Neural progenitor cell (in vitro differentiated cells): ENCODE measurements at regions not wholly inside any gene's neighbourhood (a gene's known extent, or its start where the extent isn't known, plus 50 kb on each side); places are given as distances from the start of the nearest gene placed in this dataset.

Experiments
- DNase-seq: peaks from one replicate; pipeline ENCODE4 v3.0.0-alpha.2; 2016; ENCODE audit warnings: low spot score
- H2AFZ ChIP-seq: fragments of 200-600 bp; sonication (generic); replicated peaks from 2 replicates; pipeline ENCODE4 v1.6.1; 2016; ENCODE audit warnings: antibody characterized with exemption
- H3F3A ChIP-seq: fragments of 200-600 bp; sonication (generic); 2 replicates; pipeline ENCODE4 v1.6.1; 2016; ENCODE audit warnings: antibody characterized with exemption, low read depth
- H3K27ac ChIP-seq: fragments of 200-600 bp; sonication (generic); 2 replicates; pipeline ENCODE4 v1.5.1; 2016; ENCODE audit warnings: mild to moderate bottlenecking
- H3K27me3 ChIP-seq: fragments of 200-600 bp; sonication (generic); 2 replicates; pipeline ENCODE4 v1.6.1; 2016; ENCODE audit warnings: mild to moderate bottlenecking, moderate library complexity
- H3K36me3 ChIP-seq: fragments of 200-600 bp; sonication (generic); 2 replicates; pipeline ENCODE4 v1.5.1; 2016
- H3K4me1 ChIP-seq: fragments of 200-600 bp; sonication (generic); 2 replicates; pipeline ENCODE4 v1.6.1; 2016; ENCODE audit warnings: mixed run types
- H3K4me2 ChIP-seq: fragments of 200-600 bp; sonication (generic); 2 replicates; pipeline ENCODE4 v1.6.1; 2016
- H3K4me3 ChIP-seq: fragments of 200-600 bp; sonication (generic); 2 replicates; pipeline ENCODE4 v1.5.1; 2016
- H3K79me2 ChIP-seq: fragments of 200-600 bp; sonication (generic); 2 replicates; pipeline ENCODE4 v1.6.1; 2016; ENCODE audit warnings: low read depth
- H3K9ac ChIP-seq: fragments of 200-600 bp; sonication (generic); 2 replicates; pipeline ENCODE4 v1.6.1; 2016
- H3K9me3 ChIP-seq: fragments of 200-600 bp; sonication (generic); 2 replicates; pipeline ENCODE4 v1.5.1; 2016; ENCODE audit warnings: low read depth
- H4K20me1 ChIP-seq: fragments of 200-600 bp; sonication (generic); 2 replicates; pipeline ENCODE4 v1.6.1; 2016; ENCODE audit warnings: low read depth
- H3K27ac Mint-ChIP-seq: 3 replicates; pipeline ENCODE4 v1.8.0; 2021; ENCODE audit warnings: mixed read lengths
- H3K27me3 Mint-ChIP-seq: 2 replicates; pipeline ENCODE4 v1.8.0; 2022; ENCODE audit warnings: low read depth, mild to moderate bottlenecking, inconsistent platforms, moderate library complexity, mixed read lengths; ENCODE audit not compliant: insufficient read depth
- H3K36me3 Mint-ChIP-seq: 3 replicates; pipeline ENCODE4 v1.8.0; 2021; ENCODE audit warnings: mixed read lengths
- H3K4me1 Mint-ChIP-seq: 3 replicates; pipeline ENCODE4 v1.8.0; 2021; ENCODE audit warnings: mixed read lengths
- H3K4me3 Mint-ChIP-seq: 3 replicates; pipeline ENCODE4 v1.8.0; 2021; ENCODE audit warnings: mild to moderate bottlenecking, moderate library complexity, mixed read lengths
- H3K9me3 Mint-ChIP-seq: 3 replicates; pipeline ENCODE4 v1.8.0; 2020; ENCODE audit warnings: mixed read lengths
- CTCF ChIP-seq: fragments of 200-600 bp; sonication (generic); IDR thresholded peaks from 2 replicates; pipeline ENCODE4 v1.5.1; 2017; ENCODE audit warnings: antibody characterized with exemption, mild to moderate bottlenecking
- EZH2 ChIP-seq: fragments of 200-600 bp; sonication (generic); IDR thresholded peaks from 2 replicates; pipeline ENCODE4 v1.6.1; 2017; ENCODE audit warnings: antibody characterized with exemption, mild to moderate bottlenecking, moderate library complexity
- EZH2phosphoT487 ChIP-seq: fragments of 200-600 bp; sonication (generic); IDR thresholded peaks from 2 replicates; pipeline ENCODE4 v1.6.1; 2017; ENCODE audit warnings: antibody characterized with exemption

- Histone ChIP-seq H3K9me3 (no peaks in the 10 kb centered on the region), H3K27ac (no peak overlapping the region), H3K4me2 (no peak overlapping the region), H3K27me3 (no peaks in the 10 kb centered on the region), H3K79me2 (no peaks in the 10 kb centered on the region), H3K9ac (no peak overlapping the region), H3F3A (no peaks in the 10 kb centered on the region), H4K20me1 (no peaks in the 10 kb centered on the region), H2AFZ (no peak overlapping the region), H3K36me3 (no peaks in the 10 kb centered on the region), H3K4me3 (no peak overlapping the region), H3K4me1 (no peaks in the 10 kb centered on the region)
- no peaks in the 10 kb centered on the region for H3K9me3 Mint-ChIP-seq
- H3K4me3 Mint-ChIP-seq, result no peak overlapping the region
- no peaks in the 10 kb centered on the region for H3K27me3 Mint-ChIP-seq
- no peaks in the 10 kb centered on the region for H3K4me1 Mint-ChIP-seq
- TF ChIP-seq EZH2 (no peak), EZH2phosphoT487 (no peak), CTCF (no peak)
- no peak for DNase-seq
- H3K27ac Mint-ChIP-seq, result no peak overlapping the region
- H3K36me3 Mint-ChIP-seq, result peaks cover 2% of the 10 kb centered on the region
These were observed 82.9 kb upstream of the NLGN4X start for GRCh38 chrX:6311540-6311939.

- no peak for TF ChIP-seq EZH2phosphoT487
- no peak for TF ChIP-seq EZH2
- no peak for TF ChIP-seq CTCF
- no peaks in the 10 kb centered on the region for H3K9me3 Mint-ChIP-seq
- H3K27ac Mint-ChIP-seq, result no peak overlapping the region
- H2AFZ ChIP-seq, result no peak overlapping the region
- H3F3A ChIP-seq, result no peaks in the 10 kb centered on the region
- H3K36me3 Mint-ChIP-seq, result peaks cover 2% of the 10 kb centered on the region
- H3K27me3 Mint-ChIP-seq, result no peaks in the 10 kb centered on the region
- H3K27me3 ChIP-seq, result no peaks in the 10 kb centered on the region
- H3K4me2 ChIP-seq, result no peak overlapping the region
- no peak overlapping the region for H3K4me3 Mint-ChIP-seq
- H4K20me1 ChIP-seq, result no peaks in the 10 kb centered on the region
- no peaks in the 10 kb centered on the region for H3K4me1 ChIP-seq
- no peaks in the 10 kb centered on the region for H3K9me3 ChIP-seq
- no peaks in the 10 kb centered on the region for H3K36me3 ChIP-seq
- no peak overlapping the region for H3K4me3 ChIP-seq
- H3K79me2 ChIP-seq, result no peaks in the 10 kb centered on the region
- DNase-seq, result no peak
- H3K27ac ChIP-seq, result no peak overlapping the region
- H3K9ac ChIP-seq, result no peak overlapping the region
- H3K4me1 Mint-ChIP-seq, result no peaks in the 10 kb centered on the region
These were observed 78.5 kb upstream of the NLGN4X start for GRCh38 chrX:6307156-6307555.

GRCh38 chrX:6299724-6300123, 71.1 kb upstream of the NLGN4X start:
- no peak overlapping the region for H3K9ac ChIP-seq
- Mint-ChIP-seq H3K9me3 (no peaks in the 10 kb centered on the region), H3K27ac (no peak overlapping the region), H3K4me1 (no peaks in the 10 kb centered on the region), H3K36me3 (no peaks in the 10 kb centered on the region), H3K4me3 (no peak overlapping the region), H3K27me3 (no peaks in the 10 kb centered on the region)
- H3K4me3 ChIP-seq, result no peak overlapping the region
- H4K20me1 ChIP-seq, result no peaks in the 10 kb centered on the region
- no peak overlapping the region for H2AFZ ChIP-seq
- H3K27me3 ChIP-seq, result no peaks in the 10 kb centered on the region
- DNase-seq, result no peak
- H3F3A ChIP-seq, result no peaks in the 10 kb centered on the region
- H3K4me1 ChIP-seq, result no peaks in the 10 kb centered on the region
- no peak overlapping the region for H3K4me2 ChIP-seq
- no peaks in the 10 kb centered on the region for H3K36me3 ChIP-seq
- H3K79me2 ChIP-seq, result no peaks in the 10 kb centered on the region
- no peak overlapping the region for H3K27ac ChIP-seq
- H3K9me3 ChIP-seq, result no peaks in the 10 kb centered on the region
- TF ChIP-seq EZH2phosphoT487 (no peak), CTCF (no peak), EZH2 (no peak)

GRCh38 chrX:6293716-6294115, 65.0 kb upstream of the NLGN4X start:
- no peaks in the 10 kb centered on the region for H3K9me3 ChIP-seq
- no peak for DNase-seq
- no peaks in the 10 kb centered on the region for H3K4me1 ChIP-seq
- Mint-ChIP-seq H3K36me3 (no peaks in the 10 kb centered on the region), H3K9me3 (no peaks in the 10 kb centered on the region), H3K4me3 (no peak overlapping the region), H3K27me3 (no peaks in the 10 kb centered on the region), H3K27ac (no peak overlapping the region), H3K4me1 (no peaks in the 10 kb centered on the region)
- no peak overlapping the region for H2AFZ ChIP-seq
- H3K9ac ChIP-seq, result no peak overlapping the region
- H3K4me3 ChIP-seq, result no peak overlapping the region
- no peaks in the 10 kb centered on the region for H3K79me2 ChIP-seq
- no peak overlapping the region for H3K4me2 ChIP-seq
- H3F3A ChIP-seq, result no peaks in the 10 kb centered on the region
- H3K27ac ChIP-seq, result no peak overlapping the region
- no peaks in the 10 kb centered on the region for H4K20me1 ChIP-seq
- H3K36me3 ChIP-seq, result no peaks in the 10 kb centered on the region
- TF ChIP-seq EZH2phosphoT487 (no peak), CTCF (no peak)
- no peaks in the 10 kb centered on the region for H3K27me3 ChIP-seq
